GM18907 (cell line): ENCODE measurements at regions not wholly inside any gene's neighbourhood (a gene's known extent, or its start where the extent isn't known, plus 50 kb on each side); places are given as distances from the start of the nearest gene placed in this dataset.

Experiments
- ATAC-seq: cut with Tn5 transposase; IDR thresholded peaks from one replicate; pipeline ENCODE4 v1.9.1; 2021; ENCODE audit warnings: mild to moderate bottlenecking, moderate library complexity; ENCODE audit not compliant: unreplicated experiment

DNA sequence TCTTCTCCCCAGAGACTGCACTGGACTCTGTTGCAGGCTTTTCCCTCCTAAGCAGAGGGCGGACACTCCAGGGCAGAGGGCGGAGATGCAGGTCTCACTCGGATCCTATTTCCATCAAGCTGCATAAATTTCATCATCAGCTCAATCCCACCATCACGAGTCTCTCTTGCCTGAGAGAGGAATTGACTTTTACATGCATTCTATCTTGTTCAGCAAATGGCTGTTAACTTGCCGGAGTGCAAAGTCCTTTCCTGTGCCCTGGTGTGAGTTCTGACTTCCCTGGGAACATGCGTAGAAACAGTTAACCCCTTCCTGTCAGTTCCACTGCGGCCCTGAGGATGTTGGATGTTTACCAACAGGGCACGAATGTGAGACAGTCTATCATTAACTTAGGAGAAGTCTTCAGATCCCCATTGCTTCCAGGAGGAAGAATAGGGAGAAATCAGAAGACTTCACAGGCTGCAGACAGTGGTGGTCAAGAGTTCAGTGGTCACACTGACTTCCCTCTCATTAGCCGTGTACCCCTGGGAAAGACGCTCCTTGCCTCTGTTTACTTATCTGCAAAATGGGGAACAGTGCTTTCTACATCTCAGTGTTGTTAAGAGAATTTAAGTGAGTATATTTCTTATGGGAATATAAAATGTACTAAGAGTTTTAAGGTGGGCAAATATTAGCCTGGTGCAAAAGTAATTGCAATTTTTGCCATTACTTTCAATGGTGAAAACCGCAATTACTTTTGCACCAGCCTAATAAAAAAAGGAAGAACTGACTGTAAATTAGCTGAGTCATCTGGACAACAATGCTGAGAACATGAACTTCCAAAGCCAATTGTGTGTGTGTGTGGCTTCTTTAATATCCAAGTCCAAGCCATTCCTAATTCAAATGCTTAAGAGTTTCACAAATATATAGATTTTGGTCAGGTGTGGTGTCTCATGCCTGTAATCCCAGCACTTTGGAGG, 248.0 kb downstream of the DRD1 start:
- no peak for ATAC-seq

DNA sequence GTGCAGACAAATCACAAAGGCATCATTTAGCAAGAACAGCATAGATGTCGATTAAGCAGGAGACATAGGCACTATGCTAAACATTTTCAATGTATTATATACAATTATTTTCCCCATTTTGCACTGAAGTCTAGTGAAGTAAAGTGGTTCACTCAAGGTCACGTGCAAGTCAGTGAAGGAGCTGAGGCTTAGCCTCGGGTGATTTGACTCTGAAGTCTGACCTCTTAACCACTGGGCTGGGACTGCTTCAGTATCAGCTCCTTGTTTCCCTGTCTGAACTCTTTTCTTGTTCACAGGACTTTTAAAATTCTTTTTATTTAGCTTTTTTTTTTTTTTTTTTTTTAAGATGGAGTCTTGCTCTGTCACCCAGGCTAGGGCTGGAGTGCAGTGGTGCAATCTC, 262.7 kb downstream of the DRD1 start:
- no peak for ATAC-seq

DNA sequence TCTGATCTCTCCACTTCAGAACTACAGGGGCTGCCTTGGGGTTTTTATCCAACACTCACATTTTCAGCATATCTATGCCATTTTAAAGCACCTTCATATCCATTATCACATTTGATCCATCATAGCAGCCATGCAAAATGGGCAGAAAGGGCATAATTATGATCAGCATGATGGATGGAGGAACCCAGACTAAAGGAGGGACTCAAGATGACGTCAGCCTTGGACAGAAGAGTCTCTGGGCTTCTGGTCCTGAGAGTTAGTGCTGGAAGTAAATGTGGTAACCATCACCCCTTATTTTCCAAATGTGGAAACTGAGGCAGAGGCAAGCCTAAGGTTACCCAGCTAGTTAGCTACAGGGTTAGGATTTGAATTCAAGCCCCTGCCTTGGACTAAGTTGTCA, 273.1 kb downstream of the DRD1 start:
- ATAC-seq: no peak

DNA sequence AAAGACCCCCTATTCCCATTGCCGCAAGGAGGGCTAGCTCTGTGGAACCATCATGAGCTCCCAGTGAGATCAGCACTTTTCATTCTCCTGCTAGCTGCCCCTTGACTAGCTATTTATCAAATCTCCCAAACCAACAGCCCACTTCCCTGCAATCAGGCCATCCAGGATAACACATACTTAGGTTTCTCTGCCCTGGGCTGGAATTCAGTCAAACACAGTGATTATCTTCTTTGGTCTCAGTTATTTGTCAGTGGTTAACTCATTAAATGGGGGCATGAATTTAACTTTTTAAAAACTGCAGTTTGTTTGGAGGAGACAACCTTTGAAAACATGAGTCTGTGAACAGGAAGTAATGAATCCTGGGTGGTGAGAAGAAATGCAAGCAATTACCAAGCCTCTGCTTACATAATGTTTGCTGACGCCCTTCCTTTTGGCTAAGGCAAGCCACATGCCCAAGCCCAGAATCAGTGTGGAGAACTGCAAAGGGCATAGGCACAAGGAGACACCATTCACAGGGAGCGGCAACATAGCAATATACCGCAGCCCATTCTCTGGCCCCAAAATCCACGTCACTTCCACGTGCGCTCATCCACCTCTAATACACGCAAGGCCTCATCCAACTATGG, 275.0 kb downstream of the DRD1 start:
- no peak for ATAC-seq

DNA sequence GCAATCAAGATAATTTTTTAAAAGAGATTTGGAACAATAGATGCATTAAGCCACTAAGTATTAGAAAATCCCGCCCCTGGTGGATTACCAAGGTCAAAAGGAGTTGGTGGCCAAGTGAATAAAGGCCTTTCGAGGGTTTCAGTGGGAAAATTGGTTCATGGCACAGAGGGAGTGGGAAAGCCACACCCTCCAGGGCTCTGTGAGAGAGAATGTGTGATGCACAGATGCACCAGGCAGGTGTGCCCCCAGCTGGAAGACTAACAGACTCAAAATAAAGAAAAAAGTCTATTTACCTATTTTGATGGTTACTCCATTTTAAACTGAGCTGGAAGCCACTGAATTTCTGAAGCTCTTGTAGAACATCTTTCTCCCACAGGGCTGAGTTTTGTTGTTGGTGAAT, 278.0 kb downstream of the DRD1 start:
- ATAC-seq: no peak

DNA sequence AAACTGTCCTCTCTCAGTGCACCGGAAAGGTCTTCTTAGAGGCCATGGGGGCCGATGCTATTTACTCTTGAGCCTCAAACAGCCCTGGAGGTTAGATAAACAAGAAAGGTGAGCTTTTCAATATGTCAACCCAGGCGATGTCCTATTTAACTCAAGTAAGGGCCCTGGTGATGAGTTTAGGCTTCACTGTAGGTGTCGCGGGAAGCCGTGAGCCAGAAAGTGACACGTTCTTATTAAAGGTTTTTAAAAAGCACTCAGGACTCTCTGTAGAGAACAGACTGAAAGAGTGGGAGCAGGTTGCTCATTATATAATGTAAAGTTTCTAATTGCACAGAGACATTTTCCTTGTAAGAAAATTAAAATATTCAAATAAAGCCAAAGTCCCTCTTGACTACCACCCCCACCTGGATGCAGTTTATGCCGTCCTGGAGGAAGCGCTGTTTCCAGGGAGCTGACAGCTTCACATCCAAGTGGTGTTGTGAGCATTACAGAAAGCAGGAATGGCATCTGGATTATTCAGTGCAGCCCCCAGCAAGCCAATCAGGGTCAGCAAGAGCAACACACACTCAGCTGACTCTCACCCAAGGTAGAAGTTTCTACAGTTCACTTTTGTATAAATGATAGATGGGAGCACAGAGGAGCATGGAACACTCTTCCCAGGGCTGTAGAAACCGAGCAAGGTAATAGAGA, 280.3 kb downstream of the DRD1 start:
- no peak for ATAC-seq

DNA sequence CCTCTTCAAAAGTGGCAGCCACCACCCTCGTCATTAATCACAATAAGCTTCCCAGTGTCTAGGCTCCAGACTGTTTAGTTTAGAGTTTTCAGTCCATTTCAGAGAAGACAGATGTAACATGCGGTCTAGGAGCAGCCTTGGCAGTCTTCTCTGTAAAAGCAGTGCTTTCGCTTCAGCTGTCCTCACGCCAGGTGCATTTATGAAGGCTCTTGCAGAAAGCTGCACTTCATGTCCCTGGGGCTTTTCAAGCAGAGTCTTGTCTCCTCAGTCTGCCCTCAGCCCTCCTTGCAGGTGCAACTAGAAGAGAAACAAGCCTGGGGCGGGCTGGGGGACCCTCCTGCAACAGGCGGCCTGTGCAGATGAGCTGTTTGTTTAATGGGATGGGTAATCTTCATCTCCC, 281.9 kb downstream of the DRD1 start:
- ATAC-seq: no peak

DNA sequence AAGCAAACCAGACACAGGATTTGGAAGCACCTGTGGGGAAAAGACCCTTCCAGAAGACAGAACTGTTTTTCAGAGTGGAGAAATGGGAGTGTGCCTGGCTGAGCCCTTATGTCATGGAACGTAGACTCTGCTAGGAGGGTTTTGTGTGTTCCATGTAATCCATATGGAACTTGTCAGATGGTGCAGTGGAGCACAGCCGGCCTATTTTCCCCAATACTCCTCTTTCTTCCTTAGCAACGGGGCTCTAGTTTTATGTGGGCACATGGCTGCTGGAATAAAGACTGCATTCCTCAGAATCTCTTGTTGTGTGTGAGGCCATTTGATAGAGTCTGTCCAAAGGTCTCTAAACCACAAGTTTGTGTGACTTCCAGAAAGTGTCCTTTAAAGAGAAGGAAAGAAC, 284.0 kb downstream of the DRD1 start:
- no peak for ATAC-seq

DNA sequence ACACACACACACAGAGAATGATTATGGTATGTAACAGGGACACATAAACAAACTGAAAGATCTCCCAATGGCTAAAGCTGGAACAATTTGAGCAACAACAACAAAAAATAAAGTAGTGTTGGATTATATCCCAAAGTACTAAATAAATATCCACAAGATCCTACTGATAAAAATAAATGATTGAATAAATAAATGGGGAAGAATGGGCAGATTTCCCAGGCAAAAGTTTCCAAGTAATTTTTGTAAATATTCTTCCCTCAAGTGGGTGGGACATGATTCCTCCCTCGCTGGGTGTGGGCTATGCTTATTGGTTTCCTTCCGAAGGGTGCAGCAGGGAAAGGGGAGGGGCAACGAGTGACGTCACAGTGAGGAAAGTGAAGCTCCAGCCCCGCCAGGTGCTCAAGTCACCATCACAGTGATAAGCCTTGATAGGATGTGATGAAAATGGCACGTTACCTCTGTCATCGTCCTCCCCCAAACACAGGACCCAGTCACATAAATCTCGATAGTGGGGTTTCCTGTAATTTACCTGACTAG, 295.3 kb downstream of the DRD1 start:
- ATAC-seq: no peak

DNA sequence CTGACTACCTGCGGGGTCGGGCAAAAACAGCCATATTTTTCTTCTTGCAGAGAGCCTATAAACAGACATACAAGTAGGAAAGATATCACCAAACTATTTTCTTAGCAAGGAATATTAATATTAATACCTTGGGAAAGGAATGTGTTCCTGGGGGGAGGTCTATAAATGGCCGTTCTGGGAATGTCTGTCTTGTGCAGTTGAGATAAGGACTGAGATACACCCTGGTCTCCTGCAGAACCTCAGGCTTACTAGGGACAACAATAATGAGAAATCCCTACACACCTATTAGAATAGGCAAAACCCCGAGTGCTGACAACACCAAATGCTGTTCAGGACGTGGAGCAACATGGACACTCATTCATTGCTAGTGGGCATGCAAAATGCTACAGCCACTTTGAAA, 297.2 kb downstream of the DRD1 start:
- no peak for ATAC-seq

DNA sequence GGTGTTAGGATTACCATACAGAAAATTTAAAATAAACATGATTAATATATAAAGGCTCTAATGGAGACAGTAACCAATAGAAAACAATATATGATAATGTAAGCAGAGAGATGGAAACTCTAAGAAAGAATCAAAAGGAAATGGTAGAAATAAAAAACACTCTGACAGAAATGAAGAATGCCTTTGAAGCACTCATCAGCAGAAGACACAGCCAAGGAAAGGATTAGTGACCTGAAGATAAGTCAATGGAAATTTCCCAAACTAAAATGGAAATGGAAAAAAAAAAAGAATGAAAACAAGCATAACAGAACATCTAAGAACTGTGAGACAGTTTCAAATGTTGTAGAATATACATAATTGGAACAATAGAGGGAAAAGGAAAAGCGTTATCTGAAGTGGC, 302.6 kb downstream of the DRD1 start:
- no peak for ATAC-seq

DNA sequence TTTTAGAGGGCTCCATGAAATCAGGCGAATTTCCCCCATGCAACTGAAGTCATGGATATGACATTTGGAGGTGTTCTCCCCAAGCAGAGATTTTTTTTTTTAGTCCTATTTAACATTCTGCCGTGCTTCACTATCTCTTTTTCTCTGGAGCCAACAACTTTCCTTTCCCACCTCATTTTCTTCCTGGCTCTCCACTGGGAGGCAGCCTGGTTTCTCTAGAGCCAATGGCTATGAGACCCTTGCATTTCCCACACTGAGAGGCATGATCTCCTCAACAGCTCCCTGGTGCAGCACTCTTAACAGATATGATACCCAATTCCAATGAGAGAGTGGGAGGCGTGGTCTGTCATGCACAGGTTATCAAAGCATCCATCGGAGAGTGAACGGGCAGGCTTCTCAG, 310.8 kb downstream of the DRD1 start:
- ATAC-seq: no peak

DNA sequence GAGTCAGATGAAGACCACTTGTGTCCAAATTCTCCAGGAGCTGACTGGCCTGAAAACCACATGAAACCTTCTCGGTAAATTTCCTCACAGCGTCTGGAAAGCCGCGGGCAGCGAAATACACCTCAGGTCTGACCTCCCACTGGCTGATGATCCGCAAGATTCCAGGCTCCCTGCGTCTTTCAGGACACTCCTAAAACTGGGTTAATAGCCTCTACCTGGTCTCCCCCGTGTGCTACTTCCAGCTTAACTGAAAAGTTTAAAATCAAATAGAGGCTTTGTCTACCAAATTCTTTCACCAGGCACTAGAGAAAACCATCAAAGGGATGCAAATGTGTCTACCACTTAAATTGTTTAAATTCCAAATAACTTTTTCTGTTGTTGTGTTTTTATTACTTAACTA, 312.6 kb downstream of the DRD1 start:
- ATAC-seq: no peak

DNA sequence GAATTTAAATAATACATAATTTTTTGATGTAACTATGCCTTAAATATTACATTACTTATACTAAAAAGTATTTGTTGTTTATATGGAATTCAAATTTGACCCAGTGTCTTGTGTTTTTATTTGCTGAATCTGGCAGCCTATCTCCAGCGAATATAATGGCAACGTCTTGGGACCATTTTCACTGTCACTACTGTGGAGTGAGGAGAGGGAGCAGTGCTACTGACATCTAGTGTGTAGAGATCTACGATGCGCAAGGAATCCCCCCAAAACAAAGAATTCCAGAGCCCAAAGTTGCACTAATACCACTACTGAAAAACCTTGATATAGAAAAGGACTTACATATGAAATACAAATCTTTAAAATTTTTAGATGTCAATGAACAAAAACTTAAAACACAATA, 314.4 kb downstream of the DRD1 start:
- ATAC-seq: no peak

DNA sequence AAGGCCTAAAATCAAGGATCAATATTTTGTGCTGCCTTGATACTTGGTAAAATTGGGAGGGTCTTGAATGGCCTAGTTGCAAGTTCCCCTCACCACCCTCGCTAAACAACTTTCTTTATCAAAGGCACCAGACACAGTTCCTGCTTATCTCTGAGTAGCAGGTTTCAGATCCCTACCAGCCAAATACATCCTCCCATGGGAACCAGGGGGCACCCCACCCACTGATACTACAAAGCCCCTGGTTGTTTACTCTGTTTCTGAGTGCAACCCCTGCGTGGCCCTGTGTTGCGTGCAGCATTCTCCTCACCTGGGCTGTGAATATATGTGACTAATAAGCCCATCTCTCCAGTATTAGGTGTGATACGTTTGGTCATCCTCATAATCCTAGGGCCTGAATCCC, 314.9 kb downstream of the DRD1 start:
- ATAC-seq: no peak

DNA sequence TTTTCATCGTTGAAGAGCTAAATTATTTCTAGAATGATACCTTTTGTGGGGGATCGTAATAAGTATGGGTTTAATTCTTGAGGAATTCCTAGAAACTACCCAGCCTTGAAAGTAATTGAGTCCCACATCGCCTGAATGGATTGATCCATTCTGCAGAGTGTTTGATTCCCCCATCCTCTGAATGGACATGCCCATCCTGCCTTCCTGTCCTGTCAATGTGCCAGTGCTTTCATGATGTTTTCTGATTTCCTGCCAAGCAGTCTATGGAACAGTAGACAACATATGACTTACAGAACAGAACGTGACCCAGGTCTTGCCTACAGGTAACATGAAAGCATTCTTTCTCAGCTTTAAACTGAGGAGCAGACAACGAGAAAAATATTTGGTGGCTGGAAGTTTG, 319.2 kb downstream of the DRD1 start:
- ATAC-seq: no peak

DNA sequence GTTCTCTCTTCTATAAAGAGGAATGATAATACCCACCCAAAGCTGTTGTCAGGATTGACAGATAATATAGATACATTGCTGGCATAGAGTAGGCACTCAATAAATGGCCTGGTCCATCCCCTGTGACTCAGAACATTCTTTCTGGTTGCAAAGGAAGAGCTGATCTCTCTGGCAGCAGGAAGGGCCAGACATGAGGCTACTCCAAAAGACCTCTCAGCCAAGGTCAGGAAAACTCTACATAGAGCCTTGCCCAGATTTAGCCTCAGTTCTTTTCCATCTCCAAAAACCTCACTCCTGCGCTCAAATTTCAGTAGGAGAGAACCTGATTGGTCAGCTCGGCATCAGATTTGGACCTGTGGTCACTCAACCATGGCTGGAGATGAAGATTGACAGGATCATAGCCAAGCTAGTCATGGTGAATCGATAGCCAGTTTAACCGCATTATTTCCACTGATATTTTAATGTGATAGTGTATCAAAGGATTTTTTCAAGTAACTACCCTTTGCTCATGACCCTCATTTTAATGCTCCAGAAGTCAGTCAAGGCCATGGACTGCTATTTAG, 319.6 kb downstream of the DRD1 start:
- ATAC-seq: no peak

DNA sequence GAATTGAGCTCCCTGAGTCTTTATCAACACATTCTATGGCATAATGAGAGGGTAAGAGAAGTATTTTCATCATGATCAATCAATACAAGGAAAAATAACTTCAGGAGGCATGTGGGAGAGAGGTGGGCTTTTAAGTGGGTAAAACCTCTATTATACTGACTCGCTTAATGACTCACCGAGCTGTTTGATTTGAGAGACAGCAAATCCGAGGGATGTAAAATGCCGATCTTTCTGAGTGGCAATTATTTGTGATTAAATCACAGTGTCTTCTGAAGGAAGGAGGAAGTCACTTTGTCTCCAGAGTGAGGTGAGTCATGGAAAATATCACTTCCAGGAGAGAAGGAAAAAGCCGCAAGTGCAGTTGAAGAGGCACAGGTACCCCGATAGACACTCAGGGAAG, 320.4 kb downstream of the DRD1 start:
- no peak for ATAC-seq

DNA sequence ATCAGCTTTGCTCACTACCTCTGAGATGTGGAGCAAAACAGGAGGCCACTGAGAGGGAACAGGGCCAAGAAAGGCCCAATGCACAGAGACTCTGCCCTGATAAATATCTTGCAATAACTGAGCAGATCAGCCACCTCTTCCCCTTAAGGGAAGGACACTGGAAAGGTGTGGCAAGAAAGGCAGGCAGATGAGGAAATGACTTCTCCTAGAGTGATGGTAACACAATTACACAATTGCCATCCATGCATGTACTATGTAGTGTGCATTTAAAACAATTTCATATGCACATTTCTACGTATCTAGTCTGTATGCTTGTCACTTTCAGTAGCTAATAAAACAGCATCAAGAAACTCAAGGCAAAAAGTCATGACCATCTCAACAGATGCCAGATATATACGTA, 322.5 kb downstream of the DRD1 start:
- ATAC-seq: no peak

DNA sequence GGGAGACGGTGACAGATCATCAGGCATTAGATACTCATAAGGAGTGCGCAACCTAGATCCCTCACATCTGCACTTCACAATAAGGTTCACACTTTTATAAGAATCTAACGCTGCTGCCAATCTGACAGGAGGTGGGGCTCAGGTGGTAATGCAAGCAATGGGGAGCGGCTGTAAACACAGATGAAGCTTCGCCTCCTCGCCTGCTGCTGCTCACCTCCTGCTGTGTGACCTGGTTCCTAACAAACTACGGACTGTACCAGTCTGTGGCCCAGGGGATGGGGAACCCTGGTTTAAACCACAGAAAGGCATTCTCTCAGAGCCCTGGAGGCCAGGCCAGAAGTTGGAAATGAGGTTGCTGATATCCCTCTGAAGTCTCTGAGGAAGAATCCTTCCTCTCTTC, 323.6 kb downstream of the DRD1 start:
- ATAC-seq: no peak

DNA sequence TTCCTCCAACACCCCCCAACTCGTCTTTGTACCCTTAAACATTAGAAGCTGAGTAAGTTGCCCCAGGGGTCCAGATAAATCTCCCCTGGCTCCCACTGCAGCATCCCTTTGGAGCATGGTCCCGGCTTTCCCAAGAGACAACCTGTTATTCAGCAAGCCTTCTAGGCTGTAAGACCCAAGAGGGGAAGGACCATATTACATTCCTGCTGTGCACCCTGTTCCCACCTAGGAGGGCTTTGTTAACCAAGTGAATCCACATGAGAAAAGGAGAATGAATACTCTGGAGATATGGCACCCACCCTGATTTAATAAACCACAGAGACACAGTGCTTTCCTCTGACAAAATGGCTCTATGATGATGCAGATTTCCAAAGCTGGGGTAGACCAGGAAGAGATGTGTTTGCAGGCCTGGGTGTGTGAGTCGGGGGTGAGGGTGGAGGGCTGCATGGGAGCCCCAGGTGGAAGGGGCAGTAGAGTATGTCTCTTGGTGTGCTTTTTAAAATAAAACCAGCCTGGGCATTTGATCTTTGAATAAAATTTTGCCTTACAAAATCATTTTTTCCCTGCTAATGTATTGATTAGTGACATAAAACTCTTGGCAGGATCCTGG, 325.2 kb downstream of the DRD1 start:
- no peak for ATAC-seq
